GM12875 (cell line): ENCODE measurements at regions not wholly inside any gene's neighbourhood (a gene's known extent, or its start where the extent isn't known, plus 50 kb on each side); places are given as distances from the start of the nearest gene placed in this dataset.

Experiments used
- H3K4me3 ChIP-seq: one replicate; pipeline ENCODE4 v1.5.1; 2011; ENCODE audit warnings: low read depth, low read length, control low read depth
- CTCF ChIP-seq: IDR thresholded peaks from 2 replicates; pipeline ENCODE4 v1.5.1; 2011; ENCODE audit warnings: low read depth, mild to moderate bottlenecking, control low read depth, inconsistent platforms, low read length, moderate library complexity, borderline replicate concordance; ENCODE audit not compliant: insufficient read depth

GRCh38 chr3:109897734-109898133 is 560.4 kb upstream of the DPPA4 start:
- no peak for TF ChIP-seq CTCF
- H3K4me3 ChIP-seq = no peak overlapping the region

GRCh38 chr3:109899925-109900324 is 562.6 kb upstream of the DPPA4 start:
- no peak for TF ChIP-seq CTCF
- H3K4me3 ChIP-seq = no peak overlapping the region

- no peak overlapping the region for H3K4me3 ChIP-seq
- no peak for TF ChIP-seq CTCF
These were observed 563.4 kb upstream of the DPPA4 start for GRCh38 chr3:109900783-109901182.

- TF ChIP-seq CTCF = no peak
- H3K4me3 ChIP-seq = no peak overlapping the region
These were observed 565.2 kb upstream of the DPPA4 start for GRCh38 chr3:109902549-109902948.

- no peak for TF ChIP-seq CTCF
- H3K4me3 ChIP-seq = no peak overlapping the region
These were observed 565.8 kb upstream of the DPPA4 start for GRCh38 chr3:109903100-109903499.

- TF ChIP-seq CTCF = no peak
- H3K4me3 ChIP-seq = no peak overlapping the region
These were observed 573.4 kb upstream of the DPPA4 start for GRCh38 chr3:109910772-109911171.

- H3K4me3 ChIP-seq = no peak overlapping the region
- no peak for TF ChIP-seq CTCF
These were observed 581.4 kb upstream of the DPPA4 start for GRCh38 chr3:109918740-109919139.
